ENCODE measurements at regions not wholly inside any gene's neighbourhood (a gene's known extent, or its start where the extent isn't known, plus 50 kb on each side); places are given as distances from the start of the nearest gene placed in this dataset.

DNA sequence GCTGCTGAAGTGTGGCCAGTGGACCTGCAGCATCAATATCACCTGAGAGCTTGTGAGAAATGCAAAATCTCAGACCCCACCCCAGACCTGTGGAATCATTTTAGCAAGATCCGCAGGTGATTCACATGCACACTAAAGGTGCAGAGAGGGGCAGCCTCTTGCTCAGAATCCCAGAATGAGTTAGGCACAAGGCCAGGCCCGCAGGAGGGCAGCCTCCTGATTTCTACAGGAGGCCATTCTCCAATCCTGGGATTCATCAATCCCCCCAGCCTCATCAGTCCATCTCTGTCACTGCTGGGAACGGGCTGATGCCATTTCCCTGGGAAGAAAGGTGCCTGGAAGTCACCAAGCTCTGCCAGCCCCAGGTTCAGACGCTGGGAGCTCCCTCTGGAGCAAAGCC lies 63.0 kb upstream of the GPR26 start:
- TF ChIP-seq EZH2 (IDR thresholded peaks at IDR 0.05; ENCODE audit: insufficient read depth, poor library complexity, severe bottlenecking): no peak
- TF ChIP-seq EZH2phosphoT487 (IDR thresholded peaks at IDR 0.05; ENCODE audit: insufficient read depth, low read depth): no peak

All from GM23248 (cell line).